ENCODE measurements at regions not wholly inside any gene's neighbourhood (a gene's known extent, or its start where the extent isn't known, plus 50 kb on each side); places are given as distances from the start of the nearest gene placed in this dataset.

DNA sequence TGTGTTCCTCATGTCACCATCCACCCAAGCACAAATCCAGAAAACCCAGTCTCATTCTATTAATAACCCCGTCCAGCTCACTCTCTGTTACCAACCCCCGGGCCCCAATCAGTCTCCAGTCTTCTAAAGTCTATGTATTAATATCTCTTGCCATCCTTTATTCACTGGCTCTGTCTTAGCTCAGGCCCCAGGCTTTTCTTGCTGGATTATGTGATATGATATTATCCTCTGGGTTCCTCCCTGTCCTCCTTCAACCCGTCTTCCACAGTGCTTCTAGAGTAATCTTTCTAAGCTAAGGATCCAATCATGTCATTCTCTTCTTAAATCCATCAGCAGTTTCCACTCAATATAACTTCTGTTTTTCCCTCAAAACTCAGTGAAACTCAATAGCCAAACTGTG lies 240.5 kb upstream of the OSR1 start:
- no peak for DNase-seq
- intact Hi-C loops (cut with DNase I): no loop called here

DNA sequence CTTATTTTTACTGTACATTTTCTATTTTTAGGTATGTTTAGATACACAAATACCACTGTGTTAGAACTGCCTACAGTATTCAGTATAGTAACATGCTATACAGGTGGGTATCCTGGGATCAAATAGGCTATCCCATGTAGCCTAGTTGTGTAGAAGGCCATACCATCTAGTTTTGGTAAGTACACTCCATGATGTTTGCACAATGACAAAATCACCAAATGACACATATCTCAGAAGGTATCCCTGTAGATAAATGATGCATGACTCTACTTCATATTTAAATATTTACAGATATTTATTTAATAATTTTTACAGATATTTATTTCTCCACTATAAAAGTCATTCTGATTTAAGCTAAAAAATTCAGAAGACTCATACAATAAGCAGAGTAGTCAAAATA lies 233.8 kb upstream of the OSR1 start:
- intact Hi-C loops (cut with DNase I): no loop called here
- DNase-seq: no peak

DNA sequence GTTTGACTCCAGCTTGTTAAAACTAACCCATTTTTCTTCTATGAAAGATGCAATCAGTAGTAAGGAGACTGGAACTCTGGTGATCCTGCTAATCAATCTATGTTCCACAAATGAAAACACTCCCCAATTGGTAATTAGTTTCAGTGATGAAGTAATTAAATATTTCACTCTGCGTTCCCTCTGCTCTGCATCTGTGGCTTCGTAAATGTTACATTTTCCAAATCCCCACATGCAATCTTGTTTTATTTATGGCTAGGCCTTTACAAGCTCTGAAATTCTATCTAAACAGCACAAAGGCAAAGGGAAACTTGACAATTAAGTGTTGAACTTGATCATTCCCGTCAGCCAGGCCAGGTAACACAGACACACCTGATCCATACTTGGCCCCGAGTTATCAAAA lies 231.4 kb upstream of the OSR1 start:
- DNase-seq: no peak
- intact Hi-C loops (cut with DNase I): no loop called here

DNA sequence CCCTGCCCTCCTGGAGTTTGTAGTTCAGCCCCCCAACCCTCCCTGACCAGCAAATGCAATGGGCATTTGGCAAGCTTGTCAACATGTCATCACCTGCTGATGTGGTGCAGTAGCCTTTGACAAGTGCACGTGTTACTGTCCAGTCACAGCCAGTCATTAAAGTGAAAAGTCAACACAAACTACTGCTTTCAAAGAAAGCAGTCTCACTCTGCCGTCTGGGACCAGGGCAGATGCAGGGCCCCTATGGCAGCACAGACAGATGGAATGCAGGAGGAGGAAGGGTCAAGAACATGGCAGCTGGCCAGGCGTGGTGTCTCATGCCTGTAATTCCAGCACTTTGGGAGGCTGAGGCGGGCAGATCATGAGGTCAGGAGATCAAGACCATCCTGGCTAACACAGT lies 222.4 kb upstream of the OSR1 start:
- intact Hi-C loops (cut with DNase I): no loop called here

DNA sequence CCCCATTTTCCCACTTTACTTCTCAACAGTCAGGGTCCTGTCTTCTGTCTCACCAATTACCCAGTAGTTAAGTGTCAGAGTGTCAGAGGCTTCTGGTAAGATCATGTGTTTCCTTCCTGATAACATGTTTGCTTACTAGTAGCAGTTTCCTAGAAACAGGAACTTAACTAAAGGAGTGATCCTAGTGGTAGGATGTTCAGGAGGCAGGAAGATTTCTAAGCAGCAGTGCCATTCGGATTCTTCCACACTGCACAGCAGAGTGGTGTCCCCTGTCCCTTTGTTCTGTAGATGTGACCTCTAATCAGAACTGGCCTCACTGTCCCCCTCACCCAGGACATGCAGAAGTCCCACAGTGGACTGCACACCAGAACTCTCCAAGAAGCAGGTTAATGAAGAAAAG lies 221.8 kb upstream of the OSR1 start:
- no peak for DNase-seq
- intact Hi-C loops (cut with DNase I): no loop called here

More for the DNA sequence above, 222.4 kb upstream of the OSR1 start:
- no peak for DNase-seq

DNA sequence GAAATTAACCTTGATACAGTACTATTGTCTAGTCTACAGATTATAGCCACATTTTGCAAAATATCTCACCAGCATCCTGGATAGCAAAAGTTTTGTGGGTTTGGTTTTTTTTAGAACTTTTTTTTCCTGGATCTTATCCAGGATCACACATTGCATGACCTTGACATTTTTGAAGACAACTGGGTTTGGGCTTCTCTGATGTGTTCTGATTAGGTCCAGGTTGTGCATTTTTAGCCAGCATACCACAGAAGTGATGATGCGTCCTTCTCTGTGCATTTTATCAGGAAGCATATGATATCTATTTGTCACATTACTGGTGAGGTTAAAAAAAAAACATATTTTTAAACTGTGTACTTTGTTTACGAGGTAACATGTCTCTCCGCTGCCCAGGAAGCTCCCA lies 221.0 kb upstream of the OSR1 start:
- intact Hi-C loops (cut with DNase I): no loop called here
- DNase-seq: no peak

DNA sequence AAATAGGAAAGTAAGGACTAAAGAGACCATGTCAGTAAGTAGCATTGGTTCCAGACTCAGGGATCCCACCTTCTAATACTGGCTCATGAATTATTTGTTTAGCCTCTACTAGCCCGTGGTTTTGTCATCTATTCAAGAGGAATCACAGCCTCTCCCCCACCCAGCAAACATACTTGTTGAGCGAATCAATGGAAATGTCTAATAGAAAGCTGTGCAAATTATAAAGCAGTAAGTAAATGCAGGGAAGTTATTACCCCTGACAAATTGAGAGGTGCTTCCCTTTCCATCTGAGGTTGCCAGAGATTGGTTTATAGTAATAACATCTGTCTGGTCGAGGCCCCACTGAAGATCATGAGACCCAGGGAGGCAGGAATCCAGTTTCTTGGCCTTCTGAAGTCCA lies 219.3 kb upstream of the OSR1 start:
- no peak for DNase-seq
- intact Hi-C loops (cut with DNase I): no loop called here

DNA sequence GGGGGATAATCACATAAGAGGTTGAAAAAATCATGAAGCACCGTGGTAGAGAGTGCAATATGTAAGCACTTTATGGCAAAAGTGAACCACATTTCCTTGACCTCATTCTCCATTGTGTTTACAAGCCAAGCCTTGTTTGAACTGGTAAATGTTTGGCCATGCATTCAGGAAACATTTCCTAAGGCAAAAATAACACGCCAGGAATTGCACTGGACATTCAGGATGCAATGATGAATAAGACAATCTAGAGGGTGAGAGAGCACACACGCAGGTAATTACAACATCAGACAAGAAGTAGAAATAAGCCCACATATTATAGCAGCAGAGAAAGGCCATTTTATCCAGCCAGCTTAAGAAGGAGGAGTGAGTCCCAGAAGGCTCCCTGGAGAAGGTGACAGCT lies 218.0 kb upstream of the OSR1 start:
- no peak for DNase-seq

DNA sequence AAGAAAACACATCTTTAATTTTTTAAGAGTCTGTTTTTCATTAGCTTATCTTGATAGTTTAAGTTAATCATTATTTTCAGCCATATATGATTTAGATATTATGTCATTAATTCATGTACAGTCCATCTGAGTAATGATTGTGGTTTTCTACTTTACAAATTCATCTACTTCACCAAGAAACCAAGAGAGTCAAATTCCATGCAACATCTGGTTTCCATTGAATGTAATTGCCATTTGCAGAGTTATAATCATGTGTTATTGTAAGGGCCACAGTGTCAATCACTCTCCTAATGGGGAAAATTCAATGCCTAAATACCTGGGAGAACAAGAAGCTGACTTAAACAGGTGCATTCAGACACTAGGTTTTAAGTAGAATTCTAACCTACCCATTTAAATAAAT lies 217.2 kb upstream of the OSR1 start:
- intact Hi-C loops (cut with DNase I): no loop called here
- DNase-seq: no peak

More for the DNA sequence above, 218.0 kb upstream of the OSR1 start:
- intact Hi-C loops (cut with DNase I): no loop called here

DNA sequence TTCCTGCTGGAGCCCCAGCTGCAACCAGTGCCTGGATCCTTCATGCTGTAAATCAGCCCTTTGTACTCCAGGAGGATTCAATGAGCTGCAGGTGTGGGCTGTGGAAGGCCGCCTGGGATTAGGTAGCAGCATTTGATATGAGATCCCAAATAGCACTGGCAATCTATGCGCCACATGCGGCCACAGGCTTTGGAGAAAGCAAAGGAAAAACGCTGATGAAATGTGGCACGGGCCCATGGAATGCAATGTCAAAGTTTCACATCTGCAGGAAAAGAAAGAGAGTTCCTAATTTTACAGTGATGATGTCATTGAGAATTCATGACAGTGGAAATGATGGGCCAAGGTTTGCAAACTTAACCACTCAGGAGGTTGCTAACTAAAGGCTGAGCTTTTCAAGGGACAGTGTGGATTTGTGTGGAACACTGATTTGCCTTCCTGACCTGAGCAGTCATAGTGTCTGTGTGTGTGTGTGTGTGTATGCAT lies 216.4 kb upstream of the OSR1 start:
- intact Hi-C loops (cut with DNase I): no loop called here
- DNase-seq: peak in 2 of 42 donors; percentile 18 to 37

DNA sequence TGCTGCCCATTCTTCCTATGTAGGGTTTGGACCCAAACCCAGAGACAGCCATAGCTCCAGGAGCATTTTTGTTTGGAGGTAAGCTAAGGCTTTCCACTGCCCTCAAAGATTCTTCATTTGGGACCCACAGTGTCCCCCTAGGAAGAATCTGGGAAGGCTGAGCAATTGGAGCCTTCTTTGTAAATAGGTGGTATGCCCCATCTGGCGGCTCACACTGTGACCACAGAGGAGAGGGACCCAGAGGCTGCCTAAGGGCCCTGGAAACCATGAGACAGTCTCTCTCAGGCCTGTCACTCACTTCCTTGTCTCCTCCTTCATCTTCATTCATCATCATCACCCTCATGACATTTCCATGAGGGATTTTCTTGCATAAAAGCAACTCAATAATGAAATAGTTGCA lies 215.4 kb upstream of the OSR1 start:
- no peak for DNase-seq
- intact Hi-C loops (cut with DNase I): no loop called here

DNA sequence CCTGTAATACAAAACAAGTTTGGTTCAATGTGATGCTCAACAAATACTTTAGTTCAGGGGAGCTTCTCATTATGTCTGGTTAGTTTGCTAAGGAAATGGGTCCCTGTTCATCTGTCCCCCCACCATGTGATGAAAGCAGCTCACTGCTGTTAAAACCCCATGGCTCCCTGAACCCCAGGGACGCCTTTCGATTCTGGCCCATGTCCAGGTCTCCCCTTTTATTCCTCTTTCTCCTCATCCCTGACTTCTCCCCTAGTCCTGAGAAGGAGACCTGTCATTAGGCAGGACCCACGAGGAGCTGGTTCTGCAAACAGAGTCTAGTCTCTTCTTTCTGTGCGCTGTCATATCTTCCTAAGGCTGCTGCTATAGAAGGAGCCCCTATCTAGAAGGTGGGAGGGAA lies 213.3 kb upstream of the OSR1 start:
- intact Hi-C loops (cut with DNase I): no loop called here
- no peak for DNase-seq

DNA sequence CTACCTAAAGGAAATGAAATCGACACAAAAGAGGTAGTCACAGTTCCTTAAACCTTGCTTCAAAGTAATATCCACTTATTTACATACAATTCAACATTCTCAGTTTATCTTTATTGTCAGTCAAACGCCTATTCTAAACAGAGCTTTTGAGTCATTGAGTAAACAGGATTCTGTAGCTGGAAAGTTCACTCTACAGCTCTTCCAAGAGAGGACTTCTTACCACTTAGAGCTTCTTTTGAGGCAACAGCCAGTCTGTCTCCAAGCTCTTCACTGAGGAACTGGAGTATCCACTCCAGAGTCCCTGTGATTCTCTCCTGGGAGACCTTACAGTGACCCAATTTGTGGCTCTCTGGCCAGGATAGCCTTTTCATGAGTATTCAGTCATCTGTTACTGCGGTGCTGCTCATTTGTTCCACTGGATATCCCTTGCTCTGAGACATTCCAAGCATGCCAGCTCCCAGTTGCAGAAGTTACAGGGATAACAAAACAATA lies 210.9 kb upstream of the OSR1 start:
- intact Hi-C loops (cut with DNase I): no loop called here
- DNase-seq: no peak

DNA sequence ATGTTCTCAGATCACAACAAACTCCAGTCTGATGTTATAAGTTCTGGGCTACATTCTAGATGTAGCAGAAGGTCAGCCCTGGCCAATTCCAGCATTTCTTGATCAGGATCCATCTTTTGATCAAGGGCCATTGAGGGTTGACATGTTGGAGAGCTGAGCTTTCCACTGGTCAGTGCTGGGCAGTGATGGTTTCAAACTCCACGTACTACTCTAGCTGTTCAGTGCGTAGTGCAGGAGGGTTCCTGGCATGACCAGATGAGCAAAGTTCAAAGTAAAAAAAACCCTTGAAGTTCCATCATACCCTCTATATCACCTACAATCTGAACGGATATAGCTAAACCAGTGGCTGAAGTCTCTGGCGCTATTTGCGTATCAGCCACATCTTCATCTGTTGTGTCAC lies 210.4 kb upstream of the OSR1 start:
- intact Hi-C loops (cut with DNase I): no loop called here
- no peak for DNase-seq

DNA sequence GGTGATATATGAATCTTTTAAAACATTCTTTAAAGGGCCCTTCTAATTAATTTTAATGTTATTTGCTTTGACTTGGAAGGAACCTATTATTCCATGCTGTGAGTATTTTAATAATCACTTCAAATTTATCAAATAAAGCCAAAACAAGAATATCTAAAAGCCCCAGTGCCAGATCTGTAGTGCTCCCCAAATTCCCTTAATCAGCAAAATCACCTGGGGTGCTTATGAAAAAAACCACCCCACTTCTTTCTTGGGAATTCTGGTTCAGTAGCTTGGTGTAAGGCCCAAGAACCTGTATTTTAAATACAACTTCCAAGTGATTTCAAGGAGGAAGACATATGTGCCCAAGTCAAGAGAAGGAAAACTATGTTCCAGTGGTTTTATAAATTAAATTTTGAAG lies 202.4 kb upstream of the OSR1 start:
- no peak for DNase-seq
- intact Hi-C loops (cut with DNase I): no loop called here

DNA sequence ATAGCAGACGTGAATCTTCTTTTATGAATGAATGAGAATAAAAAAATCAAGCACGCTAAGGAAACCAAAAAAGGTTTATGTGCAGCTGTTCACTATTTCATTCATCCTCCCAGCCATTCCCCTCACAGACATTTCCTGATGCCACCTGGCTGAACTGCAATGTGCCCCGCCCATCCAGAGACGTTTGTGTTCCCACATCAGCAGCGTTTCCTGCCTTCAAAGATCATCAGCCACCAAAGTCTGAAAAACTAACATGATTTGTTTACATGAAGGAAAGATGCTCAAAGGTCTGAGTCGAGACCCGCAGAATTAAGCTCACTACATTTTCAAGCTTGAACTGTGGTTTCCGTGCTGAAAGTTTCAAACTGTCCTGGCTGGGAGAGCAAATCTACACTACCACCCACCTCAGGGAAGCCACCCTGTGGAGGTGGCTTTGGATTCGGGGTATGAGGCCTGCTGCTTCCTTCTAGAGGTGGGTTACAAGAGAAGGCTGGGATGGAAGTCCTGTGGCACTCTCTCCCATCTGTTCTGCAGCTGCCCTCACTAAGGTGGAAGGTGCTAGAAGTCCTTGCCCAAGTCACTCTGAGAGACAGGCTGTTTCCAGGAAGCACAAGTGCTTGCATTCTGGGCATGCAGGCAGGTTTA lies 201.3 kb upstream of the OSR1 start:
- no peak for DNase-seq
- intact Hi-C loops (cut with DNase I): no loop called here

DNA sequence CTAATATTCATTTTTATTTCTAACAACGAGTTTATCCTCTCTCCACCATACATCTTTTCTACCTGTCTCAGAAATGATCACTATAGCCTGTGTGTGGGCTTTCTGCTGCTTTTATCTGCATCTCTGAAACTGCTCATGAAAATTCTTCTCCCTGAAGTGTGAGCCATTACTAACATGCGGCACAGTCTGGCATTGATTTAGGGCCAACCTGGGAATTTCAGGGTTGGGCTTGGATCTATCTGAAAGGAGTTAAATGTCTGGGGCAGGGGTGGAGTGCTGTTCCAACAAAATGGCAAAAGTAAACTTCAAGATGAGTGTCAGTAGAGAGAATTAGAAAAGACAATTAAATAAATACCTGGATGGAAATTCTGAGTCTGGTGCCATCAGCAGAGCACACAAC lies 198.2 kb upstream of the OSR1 start:
- intact Hi-C loops (cut with DNase I): no loop called here
- no peak for DNase-seq

DNA sequence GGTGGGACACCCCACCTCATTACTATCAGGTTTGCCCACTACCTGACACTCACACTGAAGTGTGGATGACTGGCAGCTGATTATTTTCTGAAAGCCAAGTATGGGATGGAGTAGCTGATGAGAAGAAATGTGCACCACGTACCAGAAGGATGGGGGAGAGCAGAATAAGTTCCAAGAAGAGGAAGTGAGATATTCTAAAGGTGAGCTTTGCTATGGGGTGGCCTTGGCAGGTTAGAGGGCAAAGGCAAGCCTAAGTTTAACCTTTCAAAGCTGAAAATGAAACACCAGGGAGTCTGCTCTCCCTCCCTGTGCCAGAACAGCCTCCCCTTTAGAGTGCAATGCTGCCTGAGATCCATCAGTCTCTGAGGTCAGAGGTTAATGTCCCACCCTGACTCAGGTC lies 196.1 kb upstream of the OSR1 start:
- intact Hi-C loops (cut with DNase I): no loop called here
- no peak for DNase-seq

DNA sequence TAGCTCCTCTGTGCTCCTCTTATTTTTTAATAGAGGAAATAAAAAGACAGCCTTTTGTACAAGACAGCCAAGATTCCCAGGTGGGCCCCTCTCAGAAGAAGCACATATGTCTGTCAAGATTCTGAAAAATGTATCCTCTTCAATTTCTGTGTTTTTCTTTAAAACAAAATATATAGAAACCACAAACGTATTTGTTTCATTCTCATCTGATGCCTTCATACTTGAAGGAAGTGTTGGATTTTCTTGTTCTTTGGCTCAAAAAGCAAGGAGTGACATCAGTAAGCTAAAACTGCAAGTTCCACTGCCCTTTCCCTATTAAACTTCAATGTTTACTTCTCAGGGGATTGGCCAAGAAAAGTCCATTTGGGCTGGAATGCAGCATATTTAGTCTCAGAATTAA lies 193.8 kb upstream of the OSR1 start:
- DNase-seq: no peak
- intact Hi-C loops (cut with DNase I): no loop called here

DNA sequence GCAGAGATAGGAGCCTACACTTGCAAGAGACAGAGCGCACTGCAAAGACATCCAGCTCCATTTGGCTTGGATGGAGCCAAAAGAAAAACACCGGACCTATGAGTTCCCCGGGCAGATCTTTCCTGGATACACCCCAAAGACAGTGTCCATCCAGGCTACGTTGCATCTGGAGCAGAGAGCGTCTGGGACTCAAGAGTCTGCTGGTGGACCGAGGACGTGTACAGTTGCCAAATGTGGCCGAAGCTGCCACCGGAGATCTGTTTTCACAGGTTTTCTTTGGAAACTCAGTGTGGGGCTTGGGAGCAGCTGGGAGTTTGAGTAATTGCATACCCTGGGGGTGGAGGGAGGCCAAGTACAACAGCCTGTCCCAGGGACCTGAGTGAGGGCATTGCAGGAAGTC lies 192.3 kb upstream of the OSR1 start:
- no peak for DNase-seq
- intact Hi-C loops (cut with DNase I): no loop called here

DNA sequence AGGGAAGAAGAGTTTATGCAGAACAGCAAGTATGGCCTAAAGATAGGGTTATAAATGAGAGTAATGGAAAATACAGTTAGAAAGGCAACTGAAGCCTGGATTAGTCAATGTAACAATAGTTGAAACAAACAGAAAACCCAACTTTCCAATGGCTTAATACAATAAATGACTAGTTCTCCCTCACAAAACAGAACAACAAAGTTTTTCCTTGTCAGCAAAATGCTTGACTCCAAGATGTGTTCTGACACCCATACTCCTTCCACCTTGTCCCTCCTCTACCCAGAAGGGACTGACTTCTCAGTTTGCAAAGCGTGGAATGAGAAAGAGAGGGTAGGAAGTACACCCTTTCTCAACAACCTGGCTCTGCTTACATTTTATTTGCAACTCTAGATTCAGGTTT lies 191.4 kb upstream of the OSR1 start:
- DNase-seq: no peak
- intact Hi-C loops (cut with DNase I): no loop called here

DNA sequence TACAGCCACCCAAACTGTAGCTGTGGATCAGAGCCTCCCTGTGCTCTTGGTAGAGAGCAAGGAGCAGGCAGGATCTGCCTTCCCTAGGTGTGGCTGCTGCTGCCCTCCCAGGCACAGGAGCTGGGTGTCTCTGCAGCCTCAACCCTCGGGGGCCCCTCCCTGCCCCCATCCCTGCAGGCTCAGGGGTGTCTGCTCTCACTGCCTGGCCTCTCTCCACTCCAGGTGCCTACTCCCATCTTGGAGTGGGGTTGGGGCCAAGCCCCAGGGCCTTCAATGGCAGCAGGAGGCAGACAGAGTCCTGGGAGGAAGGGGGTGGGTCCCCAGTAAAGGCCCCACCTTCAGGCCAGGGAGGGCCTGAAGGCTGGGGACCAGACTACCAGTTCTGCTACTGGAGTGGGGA lies 189.7 kb upstream of the OSR1 start:
- no peak for DNase-seq
- intact Hi-C loops (cut with DNase I): no loop called here
